Smooth muscle cell (in vitro differentiated cells): ENCODE measurements at regions not wholly inside any gene's neighbourhood (a gene's known extent, or its start where the extent isn't known, plus 50 kb on each side); places are given as distances from the start of the nearest gene placed in this dataset.
"Not testable (repeated sequence)": the region's sequence is repeated elsewhere in the genome, so short reads cannot be mapped to it uniquely, and the experiment has no call there.

ENCODE experiments used
- DNase-seq: peaks from one replicate; lab custom pipeline; 2025; ENCODE audit not compliant: unreplicated experiment; lab: John Stamatoyannopoulos, UW
- H2AFZ ChIP-seq: fragments of 200-600 bp; sonication (generic); 2 replicates; pipeline ENCODE4 v1.6.0; 2016; ENCODE audit warnings: antibody characterized with exemption, low read depth, mild to moderate bottlenecking
- H3F3A ChIP-seq: fragments of 200-600 bp; sonication (generic); 2 replicates; pipeline ENCODE4 v1.6.0; 2017; ENCODE audit warnings: antibody characterized with exemption, low read depth
- H3K27ac ChIP-seq: fragments of 200-600 bp; sonication (generic); 2 replicates; pipeline ENCODE4 v1.5.1; 2016; ENCODE audit warnings: low read depth, mild to moderate bottlenecking
- H3K27me3 ChIP-seq: fragments of 200-600 bp; sonication (generic); 2 replicates; pipeline ENCODE4 v1.6.1; 2016; ENCODE audit warnings: low read depth, mild to moderate bottlenecking
- H3K36me3 ChIP-seq: fragments of 200-600 bp; sonication (generic); 2 replicates; pipeline ENCODE4 v1.5.1; 2016; ENCODE audit warnings: low read depth
- H3K4me1 ChIP-seq: fragments of 200-600 bp; sonication (generic); 2 replicates; pipeline ENCODE4 v1.5.1; 2016; ENCODE audit warnings: low read depth
- H3K4me2 ChIP-seq: fragments of 200-600 bp; sonication (generic); 2 replicates; pipeline ENCODE4 v1.6.0; 2016; ENCODE audit warnings: mild to moderate bottlenecking
- H3K4me3 ChIP-seq: fragments of 200-600 bp; sonication (generic); 2 replicates; pipeline ENCODE4 v1.5.1; 2016; ENCODE audit warnings: mild to moderate bottlenecking
- H3K79me2 ChIP-seq: fragments of 200-600 bp; sonication (generic); 2 replicates; pipeline ENCODE4 v1.6.0; 2016; ENCODE audit warnings: low read depth, mild to moderate bottlenecking
- H3K9ac ChIP-seq: fragments of 200-600 bp; sonication (generic); 2 replicates; pipeline ENCODE4 v1.6.0; 2016; ENCODE audit warnings: low read depth
- H3K9me3 ChIP-seq: fragments of 200-600 bp; sonication (generic); replicated peaks from 2 replicates; pipeline ENCODE4 v1.5.1; 2016; ENCODE audit warnings: low read depth
- H4K20me1 ChIP-seq: fragments of 200-600 bp; sonication (generic); 2 replicates; pipeline ENCODE4 v1.6.0; 2016; ENCODE audit warnings: low read depth
- CTCF ChIP-seq: fragments of 200-600 bp; sonication (generic); IDR thresholded peaks from 2 replicates; pipeline ENCODE4 v1.5.1; 2017; ENCODE audit warnings: borderline replicate concordance, mild to moderate bottlenecking, antibody characterized with exemption; ENCODE audit not compliant: insufficient read depth, poor library complexity, severe bottlenecking
- WGBS: methylation state at CpG from one replicate; pipeline ENCODE4 v1.1.7; 2016; ENCODE audit warnings: low lambda C conversion rate; 5-methylcytosine and 5-hydroxymethylcytosine counted together

DNA sequence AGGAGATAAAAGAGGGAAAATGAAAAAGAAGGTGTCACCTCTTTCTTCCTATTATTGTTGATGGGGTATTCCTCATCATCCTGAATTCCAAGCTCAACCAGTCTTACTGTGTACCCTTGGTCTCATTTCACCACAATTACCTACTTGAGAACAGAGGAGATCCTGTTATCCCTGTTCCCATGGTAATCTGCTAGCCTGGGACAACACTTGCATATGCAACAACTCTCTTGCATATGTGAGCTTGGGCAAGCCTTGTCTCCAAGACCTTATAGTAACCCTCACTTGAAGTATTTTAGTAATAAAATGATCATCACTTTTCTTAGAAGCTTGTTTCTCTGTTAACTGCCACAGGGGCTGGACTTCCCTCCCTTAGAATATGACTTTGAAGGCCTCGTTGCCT is 253.7 kb downstream of the NAP1L3 start:
- no peaks in the 10 kb centered on the region for H3K9me3 ChIP-seq
- H3K27me3 ChIP-seq: no peaks in the 10 kb centered on the region
- TF ChIP-seq CTCF: no peak
- H3K9ac ChIP-seq: no peak overlapping the region
- H3K4me2 ChIP-seq: no peak overlapping the region
- H3K79me2 ChIP-seq: no peaks in the 10 kb centered on the region
- H3K4me1 ChIP-seq: peaks cover 5% of the 10 kb centered on the region
- H3K36me3 ChIP-seq: no peaks in the 10 kb centered on the region
- no peaks in the 10 kb centered on the region for H4K20me1 ChIP-seq
- H3F3A ChIP-seq: no peaks in the 10 kb centered on the region
- H3K4me3 ChIP-seq: no peak overlapping the region
- no peak for DNase-seq
- no peak overlapping the region for H2AFZ ChIP-seq
- WGBS: 59% methylated on average over 1 of the region's 1 CpG
- no peak overlapping the region for H3K27ac ChIP-seq

DNA sequence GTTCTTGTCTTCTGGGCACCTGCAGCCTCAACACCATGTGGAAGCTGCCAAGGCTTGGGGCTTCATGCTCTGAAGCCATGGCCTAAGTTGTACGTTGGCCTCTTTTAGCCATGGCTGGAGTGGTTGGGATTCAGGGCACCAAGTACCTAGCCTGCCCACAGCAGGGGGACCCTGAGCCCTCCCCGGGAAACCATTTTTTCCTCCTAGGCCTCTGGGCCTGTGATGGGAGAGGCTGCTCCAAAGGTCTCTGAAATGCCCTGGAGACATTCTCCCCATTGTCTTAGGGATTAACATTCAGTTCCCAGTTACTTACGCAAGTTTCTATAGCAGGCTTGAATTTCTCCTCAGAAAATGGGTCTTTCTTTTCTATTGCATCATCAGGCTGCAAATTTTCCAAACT is 269.3 kb downstream of the NAP1L3 start:
- no peak overlapping the region for H3K9ac ChIP-seq
- H3K27me3 ChIP-seq: no peaks in the 10 kb centered on the region
- TF ChIP-seq CTCF: no peak
- DNase-seq: no peak
- 86% methylated on average over 3 of the region's 3 CpGs for WGBS
- H3K4me3 ChIP-seq: no peak overlapping the region
- H3K79me2 ChIP-seq: no peaks in the 10 kb centered on the region
- no peaks in the 10 kb centered on the region for H4K20me1 ChIP-seq
- no peak overlapping the region for H3K27ac ChIP-seq
- H3F3A ChIP-seq: no peaks in the 10 kb centered on the region
- H3K9me3 ChIP-seq: peaks cover 4% of the 10 kb centered on the region
- H2AFZ ChIP-seq: no peak overlapping the region
- no peaks in the 10 kb centered on the region for H3K4me1 ChIP-seq
- H3K36me3 ChIP-seq: no peaks in the 10 kb centered on the region
- no peak overlapping the region for H3K4me2 ChIP-seq

DNA sequence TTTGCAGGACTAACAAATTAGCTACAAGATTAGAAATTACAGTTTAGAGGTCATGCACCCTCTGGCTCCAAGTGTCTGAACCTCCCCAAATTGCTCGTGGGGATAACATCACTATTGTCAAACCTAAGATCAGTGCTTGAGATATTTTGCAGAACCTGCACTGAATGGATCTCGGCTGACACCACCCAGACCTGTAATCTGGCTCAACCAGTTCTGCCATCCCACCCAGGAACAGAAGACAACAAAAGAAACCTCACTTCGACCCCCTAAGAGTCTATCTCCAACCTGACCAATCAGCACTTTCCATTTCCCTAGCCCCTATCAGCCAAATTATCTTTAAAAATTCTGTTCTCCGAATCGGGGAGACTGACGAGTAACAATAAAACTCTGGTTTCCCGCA is 318.7 kb downstream of the NAP1L3 start:
- H3K27ac ChIP-seq: no peak overlapping the region
- no peak for DNase-seq
- H3K4me2 ChIP-seq: peak overlapping the region; percentile 28
- no peaks in the 10 kb centered on the region for H3K4me1 ChIP-seq
- H3F3A ChIP-seq: no peaks in the 10 kb centered on the region
- no peaks in the 10 kb centered on the region for H3K36me3 ChIP-seq
- no peak for TF ChIP-seq CTCF
- peak overlapping the region; percentile 5 for H2AFZ ChIP-seq
- no peaks in the 10 kb centered on the region for H3K9me3 ChIP-seq
- WGBS: 62% methylated on average over 7 of the region's 7 CpGs
- H3K27me3 ChIP-seq: no peaks in the 10 kb centered on the region
- no peaks in the 10 kb centered on the region for H4K20me1 ChIP-seq
- H3K79me2 ChIP-seq: no peaks in the 10 kb centered on the region
- H3K4me3 ChIP-seq: no peak overlapping the region
- H3K9ac ChIP-seq: no peak overlapping the region

- no peaks in the 10 kb centered on the region for H4K20me1 ChIP-seq
- DNase-seq: no peak
- H3K9me3 ChIP-seq: no peaks in the 10 kb centered on the region
- no peak overlapping the region for H2AFZ ChIP-seq
- no peaks in the 10 kb centered on the region for H3F3A ChIP-seq
- no peaks in the 10 kb centered on the region for H3K36me3 ChIP-seq
- 96% methylated on average over 3 of the region's 3 CpGs for WGBS
- no peak overlapping the region for H3K4me3 ChIP-seq
- no peaks in the 10 kb centered on the region for H3K27me3 ChIP-seq
- no peak overlapping the region for H3K9ac ChIP-seq
- TF ChIP-seq CTCF: no peak
- H3K4me2 ChIP-seq: no peak overlapping the region
- H3K27ac ChIP-seq: no peak overlapping the region
- no peaks in the 10 kb centered on the region for H3K79me2 ChIP-seq
- no peaks in the 10 kb centered on the region for H3K4me1 ChIP-seq
Measured at GRCh38 chrX:93346309-93346708, 327.1 kb downstream of the NAP1L3 start.

GRCh38 chrX:93344287-93344686 is 329.1 kb downstream of the NAP1L3 start:
- H4K20me1 ChIP-seq, H3K79me2 ChIP-seq, H3K9me3 ChIP-seq, H3K27me3 ChIP-seq, H3K4me2 ChIP-seq, H3F3A ChIP-seq, H3K27ac ChIP-seq, H3K9ac ChIP-seq, H3K36me3 ChIP-seq, H3K4me1 ChIP-seq, DNase-seq, H3K4me3 ChIP-seq, H2AFZ ChIP-seq: not testable (repeated sequence)
- 97% methylated on average over 2 of the region's 2 CpGs for WGBS
